ENCODE measurements at regions not wholly inside any gene's neighbourhood (a gene's known extent, or its start where the extent isn't known, plus 50 kb on each side); places are given as distances from the start of the nearest gene placed in this dataset.

DNA sequence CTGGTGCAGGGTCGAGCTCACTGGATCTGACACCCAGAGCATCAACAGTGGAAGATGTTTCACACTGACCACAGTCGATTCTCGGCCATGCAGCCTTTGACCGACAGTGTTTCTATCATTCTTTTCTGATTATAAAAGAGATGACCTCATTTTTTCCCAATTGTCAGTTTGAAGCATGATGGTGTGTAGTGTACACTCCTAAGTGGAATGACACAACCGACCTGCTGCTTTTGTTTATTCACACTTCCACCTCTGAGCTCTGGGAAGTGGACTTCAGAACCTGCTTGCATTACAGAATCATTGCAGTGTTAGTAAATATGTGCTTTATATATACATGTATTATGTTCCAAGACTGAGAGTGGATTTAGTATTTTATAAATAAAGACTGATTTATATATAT lies 128.6 kb downstream of the IRX2 start:
- no peak for DNase-seq
- 70 to 77% (median 74%) methylated on average over 5 of the region's 5 CpGs for WGBS, 3 donors
- Histone ChIP-seq H3K4me3 (no peak overlapping the region), H3K36me3 (no peaks in the 10 kb centered on the region), H3K4me1 (ENCODE audit: insufficient read depth) (no peaks in the 10 kb centered on the region), H3K27me3 (no peaks in the 10 kb centered on the region), H3K9me3 (no peaks in the 10 kb centered on the region), H3K27ac (no peak overlapping the region)
- TF ChIP-seq, protein P1, sequence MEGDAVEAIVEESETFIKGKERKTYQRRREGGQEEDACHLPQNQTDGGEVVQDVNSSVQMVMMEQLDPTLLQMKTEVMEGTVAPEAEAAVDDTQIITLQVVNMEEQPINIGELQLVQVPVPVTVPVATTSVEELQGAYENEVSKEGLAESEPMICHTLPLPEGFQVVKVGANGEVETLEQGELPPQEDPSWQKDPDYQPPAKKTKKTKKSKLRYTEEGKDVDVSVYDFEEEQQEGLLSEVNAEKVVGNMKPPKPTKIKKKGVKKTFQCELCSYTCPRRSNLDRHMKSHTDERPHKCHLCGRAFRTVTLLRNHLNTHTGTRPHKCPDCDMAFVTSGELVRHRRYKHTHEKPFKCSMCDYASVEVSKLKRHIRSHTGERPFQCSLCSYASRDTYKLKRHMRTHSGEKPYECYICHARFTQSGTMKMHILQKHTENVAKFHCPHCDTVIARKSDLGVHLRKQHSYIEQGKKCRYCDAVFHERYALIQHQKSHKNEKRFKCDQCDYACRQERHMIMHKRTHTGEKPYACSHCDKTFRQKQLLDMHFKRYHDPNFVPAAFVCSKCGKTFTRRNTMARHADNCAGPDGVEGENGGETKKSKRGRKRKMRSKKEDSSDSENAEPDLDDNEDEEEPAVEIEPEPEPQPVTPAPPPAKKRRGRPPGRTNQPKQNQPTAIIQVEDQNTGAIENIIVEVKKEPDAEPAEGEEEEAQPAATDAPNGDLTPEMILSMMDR (IDR thresholded peaks at IDR 0.05) = no peak
- intact Hi-C loops (cut with DNase I) = no loop called here

DNA sequence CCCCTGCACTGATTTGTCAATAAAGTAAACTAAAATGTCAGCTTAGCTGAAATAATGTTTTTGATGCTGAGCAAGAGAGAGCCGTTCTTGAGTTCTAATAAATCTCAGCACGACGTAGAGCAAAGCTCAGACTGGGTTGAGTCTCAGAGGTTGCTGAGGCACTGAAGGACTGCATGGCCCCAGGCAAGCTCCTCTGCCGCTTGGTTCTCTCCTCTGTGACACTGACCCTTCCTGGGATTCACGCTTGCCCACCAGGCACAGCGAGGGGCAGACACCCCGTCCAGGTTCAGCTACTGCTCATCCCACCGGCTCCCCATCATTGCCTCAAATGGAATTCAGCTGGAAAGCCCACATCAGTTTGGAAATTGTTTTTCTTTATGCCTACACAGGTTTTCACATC lies 129.8 kb downstream of the IRX2 start:
- Histone ChIP-seq H3K4me1 (ENCODE audit: insufficient read depth) (no peaks in the 10 kb centered on the region), H3K9me3 (no peaks in the 10 kb centered on the region), H3K4me3 (no peak overlapping the region), H3K27me3 (no peaks in the 10 kb centered on the region), H3K27ac (no peak overlapping the region), H3K36me3 (no peaks in the 10 kb centered on the region)
- 78 to 88% (median 80%) methylated on average over 8 of the region's 8 CpGs for WGBS, 3 donors
- intact Hi-C loops (cut with DNase I) = no loop called here
- TF ChIP-seq POLR2A (IDR thresholded peaks at IDR 0.05) (no peak), EP300 (IDR thresholded peaks at IDR 0.05) (no peak)
- TF ChIP-seq, protein P1 (IDR thresholded peaks at IDR 0.05) = no peak
- no peak for DNase-seq

DNA sequence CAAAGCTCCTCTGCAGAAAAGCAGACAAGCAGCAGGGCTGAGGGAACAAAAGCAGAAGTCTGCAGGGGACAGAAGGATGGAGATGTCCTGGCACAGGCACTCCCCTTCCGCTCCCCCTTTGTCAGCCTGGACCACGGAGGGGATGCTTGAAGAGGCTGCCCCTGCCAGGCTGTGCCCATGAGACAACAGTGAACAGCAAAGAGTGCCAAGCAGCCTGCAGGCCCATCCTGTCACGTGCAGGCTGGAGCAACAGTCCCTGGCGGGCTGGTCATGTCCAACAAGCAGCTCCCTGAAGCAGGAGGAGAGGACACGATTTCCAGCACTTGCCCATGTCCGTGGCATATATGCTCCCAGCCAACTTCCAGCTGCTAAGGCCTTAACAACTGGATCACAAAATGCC lies 132.3 kb downstream of the IRX2 start:
- WGBS, 3 donors = 63 to 88% (median 85%) methylated on average over 6 of the region's 6 CpGs
- Histone ChIP-seq H3K27ac (no peak overlapping the region), H3K27me3 (no peaks in the 10 kb centered on the region), H3K36me3 (no peaks in the 10 kb centered on the region), H3K4me1 (ENCODE audit: insufficient read depth) (no peaks in the 10 kb centered on the region), H3K4me3 (no peak overlapping the region), H3K9me3 (no peaks in the 10 kb centered on the region)
- no peak for DNase-seq
- TF ChIP-seq EP300 (IDR thresholded peaks at IDR 0.05) (no peak), POLR2A (IDR thresholded peaks at IDR 0.05) (no peak)
- TF ChIP-seq, protein P1 (IDR thresholded peaks at IDR 0.05) = no peak
- intact Hi-C loops (cut with DNase I) = no loop called here

DNA sequence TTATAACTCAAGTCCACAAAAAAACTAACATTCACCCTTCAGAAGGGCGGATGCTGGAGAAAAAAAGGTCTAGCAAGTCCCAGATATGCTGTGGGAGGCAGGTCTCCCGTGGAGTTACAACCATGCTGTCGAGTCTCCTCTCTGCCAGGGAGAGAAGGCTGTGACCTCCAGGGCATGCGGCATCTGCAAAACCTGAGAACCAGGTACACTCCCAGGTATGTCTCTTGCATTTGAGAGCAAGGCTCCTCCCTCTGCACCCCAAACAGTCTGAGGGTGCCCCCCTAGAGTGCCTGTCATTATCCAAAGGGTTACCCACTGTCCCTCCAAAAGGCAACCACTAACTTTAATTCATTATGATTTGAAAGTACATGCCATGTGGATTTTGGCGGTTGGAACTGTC lies 134.0 kb downstream of the IRX2 start:
- Histone ChIP-seq H3K27ac (no peak overlapping the region), H3K9me3 (no peaks in the 10 kb centered on the region), H3K36me3 (no peaks in the 10 kb centered on the region), H3K27me3 (no peaks in the 10 kb centered on the region), H3K4me1 (ENCODE audit: insufficient read depth) (no peaks in the 10 kb centered on the region), H3K4me3 (no peak overlapping the region)
- 79 to 86% (median 82%) methylated on average over 5 of the region's 5 CpGs for WGBS, 3 donors
- no peak for DNase-seq
- TF ChIP-seq EP300 (IDR thresholded peaks at IDR 0.05) (no peak), POLR2A (IDR thresholded peaks at IDR 0.05) (no peak)
- TF ChIP-seq, protein P1 (IDR thresholded peaks at IDR 0.05) = no peak
- intact Hi-C loops (cut with DNase I) = no loop called here

DNA sequence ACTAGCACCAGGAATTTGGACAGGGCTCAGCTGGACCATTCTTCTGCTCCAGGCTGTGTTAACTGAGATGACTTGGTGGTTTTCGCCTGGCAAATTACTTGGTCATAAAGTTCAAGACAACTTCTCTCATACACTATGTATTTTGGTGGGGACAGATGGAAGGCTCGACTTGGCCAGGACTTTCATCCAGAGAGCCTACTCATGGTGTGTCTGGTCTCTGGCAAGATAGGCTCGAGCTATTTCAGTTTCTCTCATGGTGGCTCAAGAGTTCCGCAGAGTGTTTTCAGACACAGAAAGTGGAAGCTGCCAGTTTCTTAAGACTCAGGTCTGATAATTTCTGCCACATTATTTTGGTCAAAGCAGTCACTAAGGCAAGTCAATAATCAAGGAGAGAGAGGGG lies 135.6 kb downstream of the IRX2 start:
- Histone ChIP-seq H3K4me3 (no peak overlapping the region), H3K4me1 (ENCODE audit: insufficient read depth) (no peaks in the 10 kb centered on the region), H3K9me3 (no peaks in the 10 kb centered on the region), H3K36me3 (no peaks in the 10 kb centered on the region), H3K27ac (no peak overlapping the region), H3K27me3 (no peaks in the 10 kb centered on the region)
- intact Hi-C loops (cut with DNase I) = no loop called here
- TF ChIP-seq EP300 (IDR thresholded peaks at IDR 0.05) = no peak
- TF ChIP-seq POLR2A (IDR thresholded peaks at IDR 0.05) = no peak
- TF ChIP-seq, protein P1 (IDR thresholded peaks at IDR 0.05) = no peak
- no peak for DNase-seq
- WGBS, 3 donors = 77 to 84% (median 78%) methylated on average over 4 of the region's 4 CpGs

All from ovary (tissue), 7 donors.